ENCODE measurements at regions not wholly inside any gene's neighbourhood (a gene's known extent, or its start where the extent isn't known, plus 50 kb on each side); places are given as distances from the start of the nearest gene placed in this dataset.

DNA sequence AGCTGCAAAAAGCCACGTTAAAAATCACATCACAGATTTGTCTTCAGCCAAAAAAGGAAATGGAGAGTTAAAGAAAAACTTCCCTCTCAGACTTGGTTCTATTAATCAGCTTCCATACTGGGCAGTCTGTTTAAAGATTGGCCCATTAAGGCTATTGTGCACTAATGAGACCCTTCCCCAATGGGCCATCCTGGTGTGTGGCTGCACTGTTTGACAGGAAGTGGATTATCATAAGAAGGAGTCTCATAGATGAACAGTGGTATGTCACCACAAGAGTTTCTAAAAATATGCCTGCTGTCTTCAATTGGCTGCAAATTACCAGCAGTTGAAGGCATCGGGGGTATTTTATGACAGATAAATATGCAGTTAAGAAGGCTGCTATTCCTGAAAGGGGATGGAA lies 247.6 kb upstream of the THSD7B start:
- TF ChIP-seq, protein P1, sequence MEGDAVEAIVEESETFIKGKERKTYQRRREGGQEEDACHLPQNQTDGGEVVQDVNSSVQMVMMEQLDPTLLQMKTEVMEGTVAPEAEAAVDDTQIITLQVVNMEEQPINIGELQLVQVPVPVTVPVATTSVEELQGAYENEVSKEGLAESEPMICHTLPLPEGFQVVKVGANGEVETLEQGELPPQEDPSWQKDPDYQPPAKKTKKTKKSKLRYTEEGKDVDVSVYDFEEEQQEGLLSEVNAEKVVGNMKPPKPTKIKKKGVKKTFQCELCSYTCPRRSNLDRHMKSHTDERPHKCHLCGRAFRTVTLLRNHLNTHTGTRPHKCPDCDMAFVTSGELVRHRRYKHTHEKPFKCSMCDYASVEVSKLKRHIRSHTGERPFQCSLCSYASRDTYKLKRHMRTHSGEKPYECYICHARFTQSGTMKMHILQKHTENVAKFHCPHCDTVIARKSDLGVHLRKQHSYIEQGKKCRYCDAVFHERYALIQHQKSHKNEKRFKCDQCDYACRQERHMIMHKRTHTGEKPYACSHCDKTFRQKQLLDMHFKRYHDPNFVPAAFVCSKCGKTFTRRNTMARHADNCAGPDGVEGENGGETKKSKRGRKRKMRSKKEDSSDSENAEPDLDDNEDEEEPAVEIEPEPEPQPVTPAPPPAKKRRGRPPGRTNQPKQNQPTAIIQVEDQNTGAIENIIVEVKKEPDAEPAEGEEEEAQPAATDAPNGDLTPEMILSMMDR (IDR thresholded peaks at IDR 0.05): no peak
- no peak for TF ChIP-seq SIN3A (IDR thresholded peaks at IDR 0.05; ENCODE audit: borderline replicate concordance, insufficient read depth, low read depth, low read length)
- TF ChIP-seq POLR2AphosphoS5 (IDR thresholded peaks at IDR 0.05; ENCODE audit: low read depth, low read length): no peak
